Panc1 (cell line): ENCODE measurements at regions not wholly inside any gene's neighbourhood (a gene's known extent, or its start where the extent isn't known, plus 50 kb on each side); places are given as distances from the start of the nearest gene placed in this dataset.

Experiments used
- CTCF ChIP-seq: fragments of 450-650 bp; IDR thresholded peaks from 2 replicates; pipeline ENCODE4 v1.5.1; 2017; ENCODE audit warnings: mild to moderate bottlenecking
- POLR2AphosphoS5 ChIP-seq: IDR thresholded peaks from 2 replicates; pipeline ENCODE4 v1.6.1; 2012; ENCODE audit warnings: mild to moderate bottlenecking, low read depth, low read length, moderate library complexity
- REST ChIP-seq, 2 experiments: IDR thresholded peaks; 2 replicates each; pipeline ENCODE4 v1.6.1; 2011 to 2012; ENCODE audit warnings: low read depth in 2 of 2, control low read depth in 1 of 2, low read length in 1 of 2, mild to moderate bottlenecking in 1 of 2, moderate library complexity in 1 of 2; ENCODE audit not compliant: insufficient read depth in 1 of 2

- no peak for TF ChIP-seq REST (IDR thresholded peaks at IDR 0.05; ENCODE audit: insufficient read depth in 1 of 2, low read depth in 2 of 2, low read length in 1 of 2)
- no peak for TF ChIP-seq POLR2AphosphoS5
- TF ChIP-seq CTCF: no peak
Measured at GRCh38 chr6:163935158-163935762, 520.7 kb downstream of the QKI start.
